Osteoblast (primary cell): ENCODE measurements at regions not wholly inside any gene's neighbourhood (a gene's known extent, or its start where the extent isn't known, plus 50 kb on each side); places are given as distances from the start of the nearest gene placed in this dataset.

Experiments
- DNase-seq: peaks from one replicate; pipeline ENCODE4 v3.0.0; 2011; ENCODE audit warnings: low spot score, mixed read lengths; ENCODE audit not compliant: insufficient read length; ENCODE audit errors: missing footprints
- H2AFZ ChIP-seq: 2 replicates; pipeline ENCODE4 v1.6.0; 2011; ENCODE audit warnings: mild to moderate bottlenecking, low read length
- H3K27ac ChIP-seq: 2 replicates; pipeline ENCODE4 v1.5.1; 2011; ENCODE audit warnings: mild to moderate bottlenecking, low read depth, low read length, moderate library complexity
- H3K27me3 ChIP-seq: 2 replicates; pipeline ENCODE4 v1.6.0; 2012; ENCODE audit warnings: mild to moderate bottlenecking, control low read depth, inconsistent platforms, low read length, moderate library complexity; ENCODE audit not compliant: insufficient read depth
- H3K36me3 ChIP-seq: 2 replicates; pipeline ENCODE4 v1.5.1; 2011; ENCODE audit warnings: mild to moderate bottlenecking, low read length, control low read depth, moderate library complexity; ENCODE audit not compliant: insufficient read depth
- H3K4me1 ChIP-seq: 2 replicates; pipeline ENCODE4 v1.5.1; 2011; ENCODE audit warnings: mild to moderate bottlenecking, low read length, control low read depth, moderate library complexity; ENCODE audit not compliant: insufficient read depth
- H3K4me2 ChIP-seq: 2 replicates; pipeline ENCODE4 v1.6.0; 2011; ENCODE audit warnings: mild to moderate bottlenecking, low read length; ENCODE audit not compliant: insufficient read depth
- H3K4me3 ChIP-seq: fragments of 200-600 bp; sonication (generic); 3 replicates; pipeline ENCODE4 v1.5.1; 2012; ENCODE audit warnings: mild to moderate bottlenecking, low read length, inconsistent platforms; ENCODE audit not compliant: insufficient read depth
- H3K79me2 ChIP-seq: 2 replicates; pipeline ENCODE4 v1.6.0; 2012; ENCODE audit warnings: mild to moderate bottlenecking, low read length, control low read depth, inconsistent platforms; ENCODE audit not compliant: insufficient read depth
- H3K9me3 ChIP-seq: 2 replicates; pipeline ENCODE4 v1.5.1; 2011; ENCODE audit warnings: low read depth, low read length, control low read depth
- H4K20me1 ChIP-seq: 2 replicates; pipeline ENCODE4 v1.6.0; 2012; ENCODE audit warnings: mild to moderate bottlenecking, low read length, control low read depth; ENCODE audit not compliant: insufficient read depth
- TF ChIP-seq, protein P1 (sequence below): IDR thresholded peaks from 2 replicates; pipeline ENCODE4 v1.5.1; 2011; ENCODE audit warnings: mild to moderate bottlenecking, low read depth, low read length, moderate library complexity; ENCODE audit errors: extremely low read depth

DNA sequence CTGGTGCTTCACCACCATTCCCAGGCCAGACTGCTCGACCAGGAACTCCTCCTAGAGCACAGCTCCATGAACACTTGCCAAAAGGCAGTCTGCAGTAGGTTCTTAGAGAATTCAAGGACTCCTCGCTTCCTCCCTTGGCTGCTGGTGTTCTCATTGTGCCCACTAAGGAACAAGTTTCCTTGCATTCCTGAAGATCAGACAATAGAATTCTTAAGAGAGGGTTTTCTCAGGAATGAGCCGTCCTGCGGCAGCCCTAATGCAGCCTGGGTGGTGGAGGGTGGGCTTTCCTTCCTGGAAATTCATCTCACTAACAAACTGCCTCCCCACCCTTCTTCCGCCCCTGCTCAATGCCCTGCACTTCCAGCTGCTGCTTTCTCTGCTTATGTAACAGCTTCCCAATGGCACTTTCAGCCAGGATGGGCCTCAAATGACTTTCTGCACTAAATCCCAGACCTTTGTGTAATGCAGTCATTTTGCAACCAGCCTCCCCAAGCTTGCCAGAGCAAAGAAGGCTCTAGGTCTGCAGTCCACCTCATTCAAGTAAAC is 287.9 kb downstream of the PLPP3 start:
- Histone ChIP-seq H3K4me1 (no peaks in the 10 kb centered on the region), H3K36me3 (no peaks in the 10 kb centered on the region), H3K4me3 (no peak overlapping the region), H3K4me2 (no peak overlapping the region), H2AFZ (no peak overlapping the region), H3K9me3 (no peaks in the 10 kb centered on the region), H3K27ac (no peak overlapping the region), H3K79me2 (no peaks in the 10 kb centered on the region), H3K27me3 (no peaks in the 10 kb centered on the region), H4K20me1 (no peaks in the 10 kb centered on the region)
- TF ChIP-seq, protein P1, sequence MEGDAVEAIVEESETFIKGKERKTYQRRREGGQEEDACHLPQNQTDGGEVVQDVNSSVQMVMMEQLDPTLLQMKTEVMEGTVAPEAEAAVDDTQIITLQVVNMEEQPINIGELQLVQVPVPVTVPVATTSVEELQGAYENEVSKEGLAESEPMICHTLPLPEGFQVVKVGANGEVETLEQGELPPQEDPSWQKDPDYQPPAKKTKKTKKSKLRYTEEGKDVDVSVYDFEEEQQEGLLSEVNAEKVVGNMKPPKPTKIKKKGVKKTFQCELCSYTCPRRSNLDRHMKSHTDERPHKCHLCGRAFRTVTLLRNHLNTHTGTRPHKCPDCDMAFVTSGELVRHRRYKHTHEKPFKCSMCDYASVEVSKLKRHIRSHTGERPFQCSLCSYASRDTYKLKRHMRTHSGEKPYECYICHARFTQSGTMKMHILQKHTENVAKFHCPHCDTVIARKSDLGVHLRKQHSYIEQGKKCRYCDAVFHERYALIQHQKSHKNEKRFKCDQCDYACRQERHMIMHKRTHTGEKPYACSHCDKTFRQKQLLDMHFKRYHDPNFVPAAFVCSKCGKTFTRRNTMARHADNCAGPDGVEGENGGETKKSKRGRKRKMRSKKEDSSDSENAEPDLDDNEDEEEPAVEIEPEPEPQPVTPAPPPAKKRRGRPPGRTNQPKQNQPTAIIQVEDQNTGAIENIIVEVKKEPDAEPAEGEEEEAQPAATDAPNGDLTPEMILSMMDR = no peak
- peak; percentile 2 for DNase-seq

DNA sequence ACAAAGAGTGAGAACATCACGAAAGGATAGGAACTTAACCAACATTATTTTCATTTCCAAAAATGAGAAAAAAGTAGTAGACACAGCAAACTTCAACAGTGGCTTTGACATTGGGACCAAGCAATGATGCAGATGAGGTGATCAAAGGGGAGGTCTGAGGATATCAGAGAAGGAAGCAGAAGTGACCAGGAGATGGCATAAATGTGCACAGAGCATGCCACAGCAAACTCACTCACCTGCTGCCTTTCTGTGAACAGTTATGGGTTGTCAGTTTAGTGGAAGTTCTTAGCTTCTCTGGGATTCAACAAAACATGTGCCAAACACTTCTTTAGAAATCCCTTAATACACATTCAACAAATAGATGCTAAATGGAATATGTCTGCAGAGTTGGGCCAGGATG is 290.1 kb downstream of the PLPP3 start:
- Histone ChIP-seq H3K27ac (no peak overlapping the region), H3K4me1 (no peaks in the 10 kb centered on the region), H4K20me1 (no peaks in the 10 kb centered on the region), H3K4me2 (no peak overlapping the region), H2AFZ (no peak overlapping the region), H3K79me2 (no peaks in the 10 kb centered on the region), H3K36me3 (no peaks in the 10 kb centered on the region), H3K4me3 (no peak overlapping the region), H3K9me3 (no peaks in the 10 kb centered on the region), H3K27me3 (no peaks in the 10 kb centered on the region)
- DNase-seq = no peak
- TF ChIP-seq, protein P1 = no peak

DNA sequence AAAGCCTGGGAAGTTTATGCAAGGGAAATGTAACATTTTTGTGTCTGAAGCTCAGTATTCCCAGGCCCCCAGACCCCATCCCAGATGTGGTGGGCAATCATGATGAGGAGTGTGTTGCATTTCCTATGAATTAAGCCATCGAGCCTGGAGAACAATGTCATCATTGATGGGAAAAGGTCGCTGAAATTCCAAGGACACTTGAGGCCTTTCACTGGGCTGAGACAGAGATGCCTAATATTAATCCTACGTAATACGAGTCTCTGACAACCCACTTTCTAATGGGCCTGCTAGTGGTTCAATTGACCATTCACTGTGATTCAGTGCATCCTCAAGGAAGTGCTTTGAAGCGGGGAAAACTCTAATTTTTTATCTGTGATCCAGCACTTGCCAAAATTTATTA is 291.6 kb downstream of the PLPP3 start:
- Histone ChIP-seq H3K79me2 (no peaks in the 10 kb centered on the region), H3K4me1 (no peaks in the 10 kb centered on the region), H3K36me3 (no peaks in the 10 kb centered on the region), H3K27ac (no peak overlapping the region), H3K9me3 (no peaks in the 10 kb centered on the region), H2AFZ (no peak overlapping the region), H3K4me2 (no peak overlapping the region), H3K27me3 (no peaks in the 10 kb centered on the region), H4K20me1 (no peaks in the 10 kb centered on the region), H3K4me3 (no peak overlapping the region)
- TF ChIP-seq, protein P1 = no peak
- peak; percentile 19 for DNase-seq

DNA sequence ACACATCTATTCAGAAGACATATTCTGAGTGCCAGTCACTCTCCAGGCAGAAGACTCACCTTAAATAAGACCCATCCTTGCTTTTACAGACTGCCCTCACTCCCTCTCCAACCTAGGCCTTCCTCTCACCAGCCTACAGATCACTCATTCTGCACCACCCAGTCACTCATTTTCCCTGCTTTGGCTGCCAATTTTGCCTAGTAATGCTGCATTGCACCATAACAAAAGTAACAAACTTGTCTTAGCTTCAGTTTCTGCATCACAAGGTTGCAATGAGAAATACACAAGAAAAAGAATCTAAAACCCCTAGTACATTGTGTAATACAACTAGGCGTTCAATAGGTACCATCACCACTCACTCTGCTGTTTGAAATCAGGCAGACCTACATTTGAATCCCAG is 292.4 kb downstream of the PLPP3 start:
- DNase-seq = peak; percentile 37
- Histone ChIP-seq H3K79me2 (no peaks in the 10 kb centered on the region), H3K27me3 (no peaks in the 10 kb centered on the region), H3K36me3 (no peaks in the 10 kb centered on the region), H3K4me1 (no peaks in the 10 kb centered on the region), H4K20me1 (no peaks in the 10 kb centered on the region), H3K27ac (no peak overlapping the region), H3K4me3 (no peak overlapping the region), H3K9me3 (no peaks in the 10 kb centered on the region), H3K4me2 (no peak overlapping the region), H2AFZ (no peak overlapping the region)
- TF ChIP-seq, protein P1 = no peak
